ENCODE measurements at regions not wholly inside any gene's neighbourhood (a gene's known extent, or its start where the extent isn't known, plus 50 kb on each side); places are given as distances from the start of the nearest gene placed in this dataset.

DNA sequence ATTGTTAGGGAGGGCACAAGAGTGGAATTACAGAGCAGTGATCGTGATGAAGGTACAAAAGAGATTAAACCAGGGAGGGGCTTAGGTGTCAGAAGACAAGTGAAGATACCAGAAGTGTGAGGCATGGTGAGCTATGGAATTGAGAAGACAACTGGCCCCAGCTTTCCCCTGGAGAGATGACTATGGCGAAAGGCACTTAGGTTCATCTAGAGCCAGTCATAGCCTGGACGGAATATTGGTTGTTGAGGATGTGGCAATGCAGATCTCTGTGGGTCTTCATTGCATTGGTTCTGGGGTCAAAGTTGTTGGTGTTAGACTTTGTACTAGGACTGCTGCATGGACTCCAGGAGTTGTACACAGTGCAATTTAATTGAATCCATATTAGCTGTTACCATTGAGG, 115.7 kb downstream of the FASLG start (continued):
- TF ChIP-seq, protein P1, sequence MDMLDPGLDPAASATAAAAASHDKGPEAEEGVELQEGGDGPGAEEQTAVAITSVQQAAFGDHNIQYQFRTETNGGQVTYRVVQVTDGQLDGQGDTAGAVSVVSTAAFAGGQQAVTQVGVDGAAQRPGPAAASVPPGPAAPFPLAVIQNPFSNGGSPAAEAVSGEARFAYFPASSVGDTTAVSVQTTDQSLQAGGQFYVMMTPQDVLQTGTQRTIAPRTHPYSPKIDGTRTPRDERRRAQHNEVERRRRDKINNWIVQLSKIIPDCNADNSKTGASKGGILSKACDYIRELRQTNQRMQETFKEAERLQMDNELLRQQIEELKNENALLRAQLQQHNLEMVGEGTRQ (CRISPR knock-in tag; IDR thresholded peaks at IDR 0.05), result no peak
- TF ChIP-seq ERG (CRISPR knock-in tag; IDR thresholded peaks at IDR 0.05), result no peak
- no peak for TF ChIP-seq ELF4 (CRISPR knock-in tag; IDR thresholded peaks at IDR 0.05; ENCODE audit: low read depth)
- no peak for TF ChIP-seq CREB1 (CRISPR knock-in tag; IDR thresholded peaks at IDR 0.05)
- TF ChIP-seq MYBL2 (CRISPR knock-in tag; IDR thresholded peaks at IDR 0.05), result no peak
- no peak for TF ChIP-seq ZNF317 (CRISPR knock-in tag; IDR thresholded peaks at IDR 0.05; ENCODE audit: borderline replicate concordance, low read depth)
- TF ChIP-seq ZNF671 (CRISPR knock-in tag; IDR thresholded peaks at IDR 0.05), result no peak
- TF ChIP-seq IRF2 (CRISPR knock-in tag; IDR thresholded peaks at IDR 0.05; ENCODE audit: borderline replicate concordance, low read depth), result no peak
- no peak for TF ChIP-seq STAT6 (CRISPR knock-in tag; conservative IDR thresholded peaks at IDR 0.05; ENCODE audit: low read depth)
- no peak for TF ChIP-seq ZNF396 (CRISPR knock-in tag; IDR thresholded peaks at IDR 0.05; ENCODE audit: borderline replicate concordance)
- TF ChIP-seq ZBTB21 (CRISPR knock-in tag; IDR thresholded peaks at IDR 0.05; ENCODE audit: borderline replicate concordance), result no peak

DNA sequence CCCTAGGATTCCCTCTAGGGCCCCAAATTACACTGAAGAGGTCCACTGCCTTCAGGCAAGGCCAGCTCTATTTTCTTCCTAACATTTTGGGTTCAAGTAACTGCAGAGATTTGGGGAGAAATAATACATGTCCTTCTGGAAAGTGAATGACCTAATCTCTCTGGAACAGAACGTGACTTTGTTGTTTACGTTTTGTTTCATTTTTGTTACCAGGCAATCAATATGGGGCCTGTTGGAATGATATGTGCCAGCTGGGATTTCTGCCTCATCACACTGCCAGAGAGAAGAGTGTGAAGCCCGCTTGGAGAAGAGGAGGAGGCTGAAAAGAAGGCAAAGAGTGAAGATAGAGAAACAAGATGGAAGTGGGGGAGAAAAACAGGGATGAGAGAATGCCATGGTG, 116.7 kb downstream of the FASLG start:
- Mint-ChIP-seq H3K36me3 (no peaks in the 10 kb centered on the region), H3K4me1 (peaks cover 5% of the 10 kb centered on the region; the same call in 1 of the 2 replicates), H3K9me3 (no peaks in the 10 kb centered on the region), H3K27ac (no peak overlapping the region), H3K27me3 (ENCODE audit: low read depth) (peaks cover 10% of the 10 kb centered on the region), H3K4me3 (no peak overlapping the region)
- DNase-seq (ENCODE audit: low spot score), result no peak
- CTCF ChIA-PET, result no interaction called here
- no peak for ATAC-seq
- TF ChIP-seq, protein P2, sequence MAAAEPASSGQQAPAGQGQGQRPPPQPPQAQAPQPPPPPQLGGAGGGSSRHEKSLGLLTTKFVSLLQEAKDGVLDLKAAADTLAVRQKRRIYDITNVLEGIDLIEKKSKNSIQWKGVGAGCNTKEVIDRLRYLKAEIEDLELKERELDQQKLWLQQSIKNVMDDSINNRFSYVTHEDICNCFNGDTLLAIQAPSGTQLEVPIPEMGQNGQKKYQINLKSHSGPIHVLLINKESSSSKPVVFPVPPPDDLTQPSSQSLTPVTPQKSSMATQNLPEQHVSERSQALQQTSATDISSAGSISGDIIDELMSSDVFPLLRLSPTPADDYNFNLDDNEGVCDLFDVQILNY (CRISPR knock-in tag; IDR thresholded peaks at IDR 0.05), result no peak
- TF ChIP-seq, protein P3, sequence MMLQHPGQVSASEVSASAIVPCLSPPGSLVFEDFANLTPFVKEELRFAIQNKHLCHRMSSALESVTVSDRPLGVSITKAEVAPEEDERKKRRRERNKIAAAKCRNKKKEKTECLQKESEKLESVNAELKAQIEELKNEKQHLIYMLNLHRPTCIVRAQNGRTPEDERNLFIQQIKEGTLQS (CRISPR knock-in tag; conservative IDR thresholded peaks at IDR 0.05), result no peak
- POLR2A ChIA-PET, result no interaction called here

DNA sequence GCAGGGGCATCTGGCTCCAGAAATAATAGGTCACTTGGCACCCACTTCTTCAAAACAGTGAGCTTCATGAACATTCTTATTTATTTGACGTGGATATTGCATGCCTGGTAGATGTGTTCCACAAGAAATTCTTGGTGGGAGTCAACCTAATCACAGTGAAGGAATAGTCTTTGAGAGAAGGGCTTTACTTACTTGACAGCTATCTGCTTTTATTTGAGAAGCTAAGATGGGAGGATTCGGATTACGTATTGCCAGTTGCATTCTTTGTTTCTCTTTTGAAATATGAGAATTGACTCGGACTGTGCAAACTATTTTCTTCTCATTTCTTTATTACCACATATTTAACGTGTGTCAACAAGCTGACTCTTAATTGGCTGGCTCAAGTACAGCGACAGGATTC, 117.2 kb downstream of the FASLG start:
- DNase-seq (ENCODE audit: low spot score), result no peak
- Mint-ChIP-seq H3K9me3 (no peaks in the 10 kb centered on the region), H3K36me3 (no peaks in the 10 kb centered on the region), H3K27me3 (ENCODE audit: low read depth) (peaks cover 10% of the 10 kb centered on the region), H3K4me3 (no peak overlapping the region), H3K4me1 (peaks cover 5% of the 10 kb centered on the region; the same call in 1 of the 2 replicates), H3K27ac (no peak overlapping the region)
- ATAC-seq, result no peak
- ChIA-PET CTCF (no interaction called here), POLR2A (no interaction called here)
- TF ChIP-seq ZSCAN18 (CRISPR knock-in tag; IDR thresholded peaks at IDR 0.05), result no peak
- TF ChIP-seq PRDM15 (CRISPR knock-in tag; IDR thresholded peaks at IDR 0.05), result no peak
- TF ChIP-seq EMX1 (CRISPR knock-in tag; IDR thresholded peaks at IDR 0.05), result no peak
- TF ChIP-seq MYBL2 (CRISPR knock-in tag; IDR thresholded peaks at IDR 0.05), result no peak
- TF ChIP-seq TP53 (CRISPR knock-in tag; IDR thresholded peaks at IDR 0.05), result no peak
- no peak for TF ChIP-seq FOXK1 (CRISPR knock-in tag; IDR thresholded peaks at IDR 0.05)
- no peak for TF ChIP-seq CREB1 (CRISPR knock-in tag; IDR thresholded peaks at IDR 0.05)
- TF ChIP-seq, protein P4, sequence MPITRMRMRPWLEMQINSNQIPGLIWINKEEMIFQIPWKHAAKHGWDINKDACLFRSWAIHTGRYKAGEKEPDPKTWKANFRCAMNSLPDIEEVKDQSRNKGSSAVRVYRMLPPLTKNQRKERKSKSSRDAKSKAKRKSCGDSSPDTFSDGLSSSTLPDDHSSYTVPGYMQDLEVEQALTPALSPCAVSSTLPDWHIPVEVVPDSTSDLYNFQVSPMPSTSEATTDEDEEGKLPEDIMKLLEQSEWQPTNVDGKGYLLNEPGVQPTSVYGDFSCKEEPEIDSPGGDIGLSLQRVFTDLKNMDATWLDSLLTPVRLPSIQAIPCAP (CRISPR knock-in tag; IDR thresholded peaks at IDR 0.05), result no peak
- TF ChIP-seq ZNF317 (CRISPR knock-in tag; IDR thresholded peaks at IDR 0.05; ENCODE audit: borderline replicate concordance, low read depth), result no peak
- no peak for TF ChIP-seq JAZF1 (CRISPR knock-in tag; IDR thresholded peaks at IDR 0.05)
